ENCODE measurements at regions not wholly inside any gene's neighbourhood (a gene's known extent, or its start where the extent isn't known, plus 50 kb on each side); places are given as distances from the start of the nearest gene placed in this dataset.
"Not testable (repeated sequence)": the region's sequence is repeated elsewhere in the genome, so short reads cannot be mapped to it uniquely, and the experiment has no call there.

DNA sequence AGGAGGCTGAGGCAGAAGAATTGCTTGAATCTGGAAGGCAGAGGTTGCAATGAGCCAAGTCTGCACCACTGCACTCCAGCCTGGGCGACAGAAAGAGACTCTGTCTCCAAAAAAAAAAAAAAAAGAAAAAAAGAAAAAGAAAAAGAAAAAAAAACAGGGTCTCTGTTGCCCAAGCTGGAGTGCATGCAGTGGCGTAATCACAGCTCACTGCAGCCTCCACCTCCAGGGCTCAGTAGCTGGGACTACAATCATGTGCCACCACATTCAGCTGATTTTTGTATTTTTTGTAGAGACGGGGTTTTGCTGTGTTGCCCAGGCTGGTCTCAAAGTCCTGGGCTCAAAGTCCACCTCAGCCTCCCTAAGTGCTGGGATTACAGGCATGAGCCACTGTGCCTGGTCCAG, 94.0 kb upstream of the SERTAD2 start:
- H3K27ac ChIP-seq (ENCODE audit: low read depth, low read length); H2BK5ac ChIP-seq (ENCODE audit: low read depth, low read length); FAIRE-seq; H3K56ac ChIP-seq (replicated peaks; ENCODE audit: insufficient read length, low read depth, low read length); H2BK12ac ChIP-seq (ENCODE audit: low read depth, low read length); H3K9me3 ChIP-seq (ENCODE audit: insufficient read depth in 2 of 2, low read depth in 1 of 2, low read length in 1 of 2); H4K91ac ChIP-seq (replicated peaks; ENCODE audit: insufficient read length, low read length); H4K5ac ChIP-seq (ENCODE audit: insufficient read length, low read depth, low read length); H4K8ac ChIP-seq (ENCODE audit: extremely low read depth, insufficient read depth, low read length); H3K4me3 ChIP-seq (ENCODE audit: extremely low read depth in 1 of 4, insufficient read depth in 2 of 4, low read depth in 3 of 4, low read length in 4 of 4); H2BK20ac ChIP-seq (ENCODE audit: low read length); H3K23ac ChIP-seq (ENCODE audit: insufficient read length); H3K4me2 ChIP-seq (ENCODE audit: insufficient read depth in 1 of 2, low read depth in 2 of 2, low read length in 2 of 2); H3K36me3 ChIP-seq (ENCODE audit: control insufficient read depth in 2 of 4, insufficient read depth in 4 of 4, low read length in 3 of 4); H3K4me1 ChIP-seq (replicated peaks in 1 of 4; ENCODE audit: control insufficient read depth in 3 of 4, insufficient read depth in 4 of 4, low read length in 3 of 4); H2BK15ac ChIP-seq (ENCODE audit: low read length); H3K18ac ChIP-seq (ENCODE audit: extremely low read depth, low read length); H3K27me3 ChIP-seq (replicated peaks in 1 of 4; ENCODE audit: control insufficient read depth in 3 of 4, extremely low read depth in 1 of 4, insufficient read depth in 3 of 4, low read length in 3 of 4); H2BK120ac ChIP-seq (replicated peaks; ENCODE audit: low read depth, low read length); DNase-seq (ENCODE audit: low read depth in 1 of 2, low spot score in 2 of 2); H2AK5ac ChIP-seq (ENCODE audit: low read depth, low read length); H3K14ac ChIP-seq (ENCODE audit: insufficient read length); H4K20me1 ChIP-seq (replicated peaks in 1 of 2; ENCODE audit: control insufficient read depth in 1 of 2, insufficient read depth in 2 of 2, low read length in 2 of 2); H3K79me1 ChIP-seq (ENCODE audit: low read depth, low read length); H3K9ac ChIP-seq (replicated peaks in 1 of 4; ENCODE audit: extremely low read depth in 1 of 4, low read depth in 3 of 4, low read length in 3 of 4); H2AFZ ChIP-seq (ENCODE audit: low read length); H3K79me2 ChIP-seq (ENCODE audit: control insufficient read depth in 1 of 2, insufficient read depth in 2 of 2, low read length in 2 of 2); H3K4ac ChIP-seq (replicated peaks; ENCODE audit: insufficient read length, low read depth, low read length): not testable (repeated sequence)
- 84% methylated on average over 3 of the region's 3 CpGs; no CpG with 5 or more reads in 1 of the 2 experiments for WGBS, 2 experiments (ENCODE audit: extremely low coverage in 1 of 2, insufficient coverage in 1 of 2, insufficient read length in 1 of 2, insufficient replicate concordance in 2 of 2, low coverage in 1 of 2, low lambda C conversion rate in 2 of 2, missing lambda C conversion rate in 1 of 2)
- CTCF ChIA-PET (ENCODE audit: partially characterized antibody), result interaction anchor here (0.8 to 2.0 kb wide), 4 partner anchors 9 to 101 kb away, joined by 3 to 6 read pairs (median 4); no protein-coding TSS in a partner anchor
- H3K23me2 ChIP-seq (ENCODE audit: low read depth, low read length), result peaks cover 11% of the 10 kb centered on the region
- POLR2A ChIA-PET (ENCODE audit: partially characterized antibody), result interaction anchor here (0.7 kb wide), 1 partner anchor 98 kb away, joined by 3 read pairs; no protein-coding TSS in a partner anchor

Data from H1 (cell line).